ENCODE measurements at regions not wholly inside any gene's neighbourhood (a gene's known extent, or its start where the extent isn't known, plus 50 kb on each side); places are given as distances from the start of the nearest gene placed in this dataset.

DNA sequence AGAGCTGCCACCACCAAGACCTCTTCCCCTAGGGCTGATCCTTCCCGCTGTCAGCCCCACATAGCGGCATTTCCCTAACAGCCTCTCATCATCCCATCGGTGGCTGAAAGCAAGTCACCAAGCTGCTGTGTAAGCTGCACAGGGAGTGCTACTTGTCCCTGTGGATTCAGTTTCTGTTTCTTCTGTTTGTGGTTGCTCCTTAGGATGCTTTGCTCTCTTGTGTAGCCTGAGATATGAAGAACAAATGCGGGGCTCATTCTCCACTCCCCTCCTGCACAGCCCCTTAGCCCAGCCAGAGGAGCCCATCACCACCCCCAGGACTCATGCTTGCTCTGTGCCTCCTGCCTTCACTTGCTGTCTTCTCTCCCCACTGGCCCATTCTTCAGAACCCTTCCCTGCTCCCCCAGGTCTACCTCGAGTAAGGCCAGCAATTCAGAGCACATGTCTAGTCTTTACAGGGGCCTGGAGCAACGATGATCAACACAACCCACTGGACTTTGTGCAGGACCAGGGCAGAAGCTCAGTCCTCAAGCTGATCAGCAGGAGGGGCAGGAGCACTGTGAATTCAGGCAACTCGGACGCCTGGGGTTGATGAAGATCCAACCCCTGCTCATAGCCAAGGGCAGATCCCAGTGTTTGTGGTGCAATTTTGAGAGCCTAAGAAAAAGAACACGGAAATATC, 82.6 kb upstream of the GALNT2 start:
- TF ChIP-seq, protein P1, sequence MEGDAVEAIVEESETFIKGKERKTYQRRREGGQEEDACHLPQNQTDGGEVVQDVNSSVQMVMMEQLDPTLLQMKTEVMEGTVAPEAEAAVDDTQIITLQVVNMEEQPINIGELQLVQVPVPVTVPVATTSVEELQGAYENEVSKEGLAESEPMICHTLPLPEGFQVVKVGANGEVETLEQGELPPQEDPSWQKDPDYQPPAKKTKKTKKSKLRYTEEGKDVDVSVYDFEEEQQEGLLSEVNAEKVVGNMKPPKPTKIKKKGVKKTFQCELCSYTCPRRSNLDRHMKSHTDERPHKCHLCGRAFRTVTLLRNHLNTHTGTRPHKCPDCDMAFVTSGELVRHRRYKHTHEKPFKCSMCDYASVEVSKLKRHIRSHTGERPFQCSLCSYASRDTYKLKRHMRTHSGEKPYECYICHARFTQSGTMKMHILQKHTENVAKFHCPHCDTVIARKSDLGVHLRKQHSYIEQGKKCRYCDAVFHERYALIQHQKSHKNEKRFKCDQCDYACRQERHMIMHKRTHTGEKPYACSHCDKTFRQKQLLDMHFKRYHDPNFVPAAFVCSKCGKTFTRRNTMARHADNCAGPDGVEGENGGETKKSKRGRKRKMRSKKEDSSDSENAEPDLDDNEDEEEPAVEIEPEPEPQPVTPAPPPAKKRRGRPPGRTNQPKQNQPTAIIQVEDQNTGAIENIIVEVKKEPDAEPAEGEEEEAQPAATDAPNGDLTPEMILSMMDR (IDR thresholded peaks at IDR 0.05; ENCODE audit: low read depth, low read length, missing control alignments), result no peak
- DNase-seq (ENCODE audit: extremely low read depth, low read depth), result no peak
- H3K4me3 ChIP-seq (replicated peaks; ENCODE audit: low read depth, low read length), result no peak overlapping the region

DNA sequence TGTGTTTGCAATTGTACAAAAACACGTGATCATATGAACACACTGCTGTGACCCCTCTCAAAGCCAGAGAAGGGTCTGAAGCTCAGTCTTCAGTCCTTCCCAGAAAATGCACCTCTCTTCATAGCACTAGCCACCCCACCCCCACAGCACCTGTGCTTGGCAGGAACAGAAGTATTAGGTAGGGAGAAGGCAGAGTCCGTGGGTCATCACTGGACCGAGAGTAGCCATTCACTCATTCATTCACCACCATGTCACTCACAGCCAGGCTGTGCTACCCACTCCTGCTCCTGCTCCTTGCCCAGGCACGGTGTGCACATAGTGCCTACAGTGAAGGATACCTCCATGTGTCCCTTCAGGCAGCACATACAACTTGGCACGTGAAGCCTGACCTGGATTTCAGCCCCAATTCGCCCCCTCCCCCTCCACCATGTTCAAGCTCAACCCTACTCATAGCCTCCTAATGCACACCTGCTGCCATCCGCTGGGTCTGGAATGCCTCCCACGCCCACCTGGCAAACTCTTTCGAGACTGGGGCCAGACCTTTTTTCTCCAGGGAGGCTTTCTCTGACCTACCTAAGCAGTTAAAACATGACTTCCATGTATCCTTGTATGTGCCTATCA, 81.9 kb upstream of the GALNT2 start:
- no peak for DNase-seq (ENCODE audit: extremely low read depth, low read depth)
- TF ChIP-seq, protein P1 (IDR thresholded peaks at IDR 0.05; ENCODE audit: low read depth, low read length, missing control alignments), result no peak
- H3K4me3 ChIP-seq (replicated peaks; ENCODE audit: low read depth, low read length), result no peak overlapping the region

DNA sequence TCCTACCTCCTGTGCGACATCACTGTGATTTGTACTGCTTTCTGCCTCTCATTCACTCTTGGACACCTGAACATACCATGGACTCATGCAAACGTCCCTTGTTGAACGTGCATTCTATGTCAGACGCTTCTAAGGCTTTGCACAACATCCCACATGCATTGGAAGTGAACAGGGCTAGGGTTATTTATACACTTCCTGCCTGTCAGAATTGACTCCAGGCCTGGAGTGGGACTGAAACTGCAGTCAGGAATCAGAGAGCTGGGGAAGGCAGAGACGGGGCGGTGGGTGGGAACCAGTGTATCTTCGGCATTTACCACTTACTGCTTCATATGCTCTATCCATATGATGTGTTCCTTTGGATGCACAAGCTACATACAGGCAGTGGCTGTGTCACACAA, 81.4 kb upstream of the GALNT2 start:
- no peak for DNase-seq (ENCODE audit: extremely low read depth, low read depth)
- TF ChIP-seq, protein P1 (IDR thresholded peaks at IDR 0.05; ENCODE audit: low read depth, low read length, missing control alignments), result no peak
- H3K4me3 ChIP-seq (replicated peaks; ENCODE audit: low read depth, low read length), result no peak overlapping the region

DNA sequence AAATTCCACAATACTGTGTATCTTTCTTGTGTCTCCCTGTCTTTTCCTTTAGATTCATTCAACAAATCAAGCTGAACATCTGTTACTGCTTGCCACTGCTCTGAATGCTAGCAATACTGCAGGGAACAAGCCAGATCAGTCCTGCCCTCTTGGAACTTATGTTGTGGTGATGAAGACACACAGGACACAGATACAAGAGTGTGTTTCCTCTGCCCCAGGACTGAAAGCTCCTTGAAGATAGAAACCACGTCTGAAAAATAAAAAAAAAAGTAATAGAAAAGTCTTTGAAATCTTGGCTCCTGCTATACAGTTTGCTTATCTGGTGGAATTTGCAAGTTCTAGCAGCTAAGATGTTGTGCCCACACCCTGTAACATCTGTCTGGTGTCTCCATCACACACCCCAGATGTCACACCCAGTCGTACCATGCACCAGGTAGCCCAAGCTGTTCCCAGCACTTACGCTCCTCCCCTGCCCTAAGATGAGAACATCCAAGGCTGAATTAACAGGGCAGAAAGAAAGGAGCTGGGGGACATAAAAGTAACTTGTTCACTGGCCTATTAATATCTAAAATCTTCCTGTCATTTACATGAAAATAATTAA, 80.2 kb upstream of the GALNT2 start:
- TF ChIP-seq, protein P1 (IDR thresholded peaks at IDR 0.05; ENCODE audit: low read depth, low read length, missing control alignments), result no peak
- DNase-seq (ENCODE audit: extremely low read depth, low read depth), result no peak
- H3K4me3 ChIP-seq (replicated peaks; ENCODE audit: low read depth, low read length), result no peak overlapping the region

DNA sequence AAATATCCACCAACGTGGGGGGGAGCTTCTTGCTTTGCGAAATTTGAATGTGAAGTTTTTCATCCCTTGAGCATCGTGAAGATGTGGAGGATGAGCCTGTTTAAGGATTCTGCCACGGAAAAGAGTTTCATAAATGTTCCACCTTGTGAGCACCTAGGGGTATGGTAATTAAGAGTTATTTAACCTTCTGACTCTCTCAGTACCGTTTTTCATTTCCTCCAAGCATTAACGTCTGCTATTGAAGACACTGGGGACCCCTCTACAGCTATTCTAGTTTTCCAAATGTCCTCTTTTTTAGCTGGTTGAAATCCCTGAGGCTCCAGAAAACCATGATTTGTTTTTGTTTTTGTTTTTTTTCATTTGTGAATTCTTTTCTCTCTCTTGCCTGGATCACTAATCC, 79.1 kb upstream of the GALNT2 start:
- TF ChIP-seq, protein P1 (IDR thresholded peaks at IDR 0.05; ENCODE audit: low read depth, low read length, missing control alignments), result no peak
- DNase-seq (ENCODE audit: extremely low read depth, low read depth), result no peak

DNA sequence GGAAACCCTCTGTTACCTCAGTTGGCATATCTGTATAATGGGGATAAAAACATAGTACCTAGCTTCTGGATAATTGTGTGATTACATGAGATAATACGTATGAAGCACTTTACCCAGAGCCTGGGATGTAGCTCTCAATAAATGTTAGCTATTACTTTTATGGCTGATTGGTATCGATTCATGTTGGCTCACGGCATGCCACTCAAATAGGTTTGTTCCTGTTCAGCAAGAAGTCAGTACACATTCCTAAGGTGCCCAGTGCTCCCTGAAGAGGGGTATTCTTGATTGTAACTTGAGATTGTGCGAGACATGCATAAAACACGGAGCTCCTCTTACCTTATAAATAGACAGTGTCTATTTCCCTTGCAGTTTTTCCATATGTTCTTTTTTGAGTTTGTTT, 78.5 kb upstream of the GALNT2 start:
- H3K4me3 ChIP-seq (replicated peaks; ENCODE audit: low read depth, low read length), result no peak overlapping the region
- TF ChIP-seq, protein P1 (IDR thresholded peaks at IDR 0.05; ENCODE audit: low read depth, low read length, missing control alignments), result no peak
- no peak for DNase-seq (ENCODE audit: extremely low read depth, low read depth)

More for the DNA sequence above, 79.1 kb upstream of the GALNT2 start:
- H3K4me3 ChIP-seq (replicated peaks; ENCODE audit: low read depth, low read length), result no peak overlapping the region
